HG03558 (cell line): ENCODE measurements at regions not wholly inside any gene's neighbourhood (a gene's known extent, or its start where the extent isn't known, plus 50 kb on each side); places are given as distances from the start of the nearest gene placed in this dataset.

Source experiments
- ATAC-seq: cut with Tn5 transposase; IDR thresholded peaks from one replicate; pipeline ENCODE4 v1.9.1; 2021; ENCODE audit warnings: moderate number of reproducible peaks; ENCODE audit not compliant: unreplicated experiment; ENCODE audit errors: extremely low read depth

GRCh38 chr4:117777721-117778120 lies 256.6 kb upstream of the NDST3 start:
- ATAC-seq, result no peak

GRCh38 chr4:117783716-117784115 lies 250.6 kb upstream of the NDST3 start:
- no peak for ATAC-seq

- no peak for ATAC-seq
Measured at GRCh38 chr4:117784266-117784665, 250.0 kb upstream of the NDST3 start.

GRCh38 chr4:117786566-117786965 lies 247.7 kb upstream of the NDST3 start:
- no peak for ATAC-seq

GRCh38 chr4:117793845-117794480 lies 240.3 kb upstream of the NDST3 start:
- ATAC-seq, result no peak

GRCh38 chr4:117796677-117797076 lies 237.6 kb upstream of the NDST3 start:
- no peak for ATAC-seq

GRCh38 chr4:117800636-117801035 lies 233.7 kb upstream of the NDST3 start:
- no peak for ATAC-seq

- no peak for ATAC-seq
Measured at GRCh38 chr4:117801756-117802155, 232.5 kb upstream of the NDST3 start.

- no peak for ATAC-seq
Measured at GRCh38 chr4:117811731-117812130, 222.6 kb upstream of the NDST3 start.

- no peak for ATAC-seq
Measured at GRCh38 chr4:117814277-117815246, 219.7 kb upstream of the NDST3 start.

GRCh38 chr4:117817301-117817700 lies 217.0 kb upstream of the NDST3 start:
- ATAC-seq, result no peak

- ATAC-seq, result no peak
Measured at GRCh38 chr4:117821834-117822233, 212.5 kb upstream of the NDST3 start.

- no peak for ATAC-seq
Measured at GRCh38 chr4:117823388-117823787, 210.9 kb upstream of the NDST3 start.

- ATAC-seq, result no peak
Measured at GRCh38 chr4:117825600-117825999, 208.7 kb upstream of the NDST3 start.

- no peak for ATAC-seq
Measured at GRCh38 chr4:117831060-117831683, 203.1 kb upstream of the NDST3 start.

- ATAC-seq, result no peak
Measured at GRCh38 chr4:117835566-117835965, 198.7 kb upstream of the NDST3 start.

- no peak for ATAC-seq
Measured at GRCh38 chr4:117844594-117844993, 189.7 kb upstream of the NDST3 start.

GRCh38 chr4:117845270-117845669 lies 189.0 kb upstream of the NDST3 start:
- no peak for ATAC-seq

- ATAC-seq, result no peak
Measured at GRCh38 chr4:117847849-117848248, 186.4 kb upstream of the NDST3 start.

- ATAC-seq, result no peak
Measured at GRCh38 chr4:117868201-117868600, 166.1 kb upstream of the NDST3 start.

GRCh38 chr4:117873779-117874178 lies 160.5 kb upstream of the NDST3 start:
- ATAC-seq, result no peak
